Breast epithelium (tissue), 3 donors: ENCODE measurements at regions not wholly inside any gene's neighbourhood (a gene's known extent, or its start where the extent isn't known, plus 50 kb on each side); places are given as distances from the start of the nearest gene placed in this dataset.

Experiments used
- CTCF ChIP-seq, 3 donors: fragments of 450-650 bp; IDR thresholded peaks; one replicate each; pipeline ENCODE4 v1.5.1; 2016 to 2017; ENCODE audit warnings: antibody characterized with exemption in 3 of 3, mild to moderate bottlenecking in 3 of 3, moderate library complexity in 3 of 3
- POLR2A ChIP-seq: fragments of 450-650 bp; IDR thresholded peaks from one replicate; pipeline ENCODE4 v1.6.1; 2016; ENCODE audit warnings: antibody characterized with exemption, mild to moderate bottlenecking, moderate library complexity

GRCh38 chr12:87818441-87818840, 210.8 kb downstream of the C12orf50 start:
- no peak for TF ChIP-seq CTCF (IDR thresholded peaks at IDR 0.05)
- TF ChIP-seq POLR2A: no peak
